Transverse colon (tissue), 4 donors: ENCODE measurements at regions not wholly inside any gene's neighbourhood (a gene's known extent, or its start where the extent isn't known, plus 50 kb on each side); places are given as distances from the start of the nearest gene placed in this dataset.

Experiments
- DNase-seq: peaks from one replicate; pipeline ENCODE4 v3.0.0-alpha.2; 2019
- H3K27ac ChIP-seq, 4 donors: fragments of 200-600 bp; sonication (generic); 2 replicates each; pipeline ENCODE4 v1.5.1; 2016 to 2018; ENCODE audit warnings: inconsistent platforms in 4 of 4
- H3K27me3 ChIP-seq: fragments of 200-600 bp; sonication (generic); 2 replicates; pipeline ENCODE4 v1.5.1; 2017; ENCODE audit warnings: inconsistent platforms
- H3K36me3 ChIP-seq, 4 donors: fragments of 200-600 bp; sonication (generic); 2 replicates each; pipeline ENCODE4 v1.5.1; 2017 to 2019; ENCODE audit warnings: inconsistent platforms in 4 of 4
- H3K4me1 ChIP-seq, 4 donors: fragments of 200-600 bp; sonication (generic); 2 replicates each; pipeline ENCODE4 v1.5.1; 2017 to 2020; ENCODE audit warnings: inconsistent platforms in 4 of 4
- H3K4me3 ChIP-seq, 4 donors: fragments of 200-600 bp; sonication (generic); 1 replicate in 1 of 4; 2 replicates in 3 of 4; pipeline versions ENCODE4 v1.5.1 to v1.6.1; 2017 to 2019; ENCODE audit warnings: inconsistent platforms in 4 of 4
- H3K9me3 ChIP-seq, 2 donors: fragments of 200-600 bp; sonication (generic); 2 replicates each; pipeline ENCODE4 v1.5.1; 2017 to 2019; ENCODE audit warnings: inconsistent platforms in 2 of 2
- EP300 ChIP-seq: sonication (generic); formaldehyde crosslinking; IDR thresholded peaks from one replicate; pipeline ENCODE4 v1.6.1; 2017; ENCODE audit warnings: antibody characterized with exemption, low read depth
- POLR2A ChIP-seq: fragments of 450-650 bp; IDR thresholded peaks from one replicate; pipeline ENCODE4 v1.6.1; 2016; ENCODE audit warnings: antibody characterized with exemption, mild to moderate bottlenecking, moderate library complexity
- POLR2AphosphoS5 ChIP-seq, 3 donors: sonication (generic); formaldehyde crosslinking; IDR thresholded peaks; one replicate each; pipeline ENCODE4 v1.6.1; 2016; ENCODE audit warnings: antibody characterized with exemption in 3 of 3
- WGBS, 2 donors: methylation state at CpG; one replicate each; pipeline ENCODE4 v1.1.5; 2018; ENCODE audit warnings: low coverage in 1 of 2; 5-methylcytosine and 5-hydroxymethylcytosine counted together
- in situ Hi-C, 4 donors: fragments of 200-750 bp; cut with MboI; loops; one replicate each; pipeline versions ENCODE4 v1.15.0 to v1.15.1; 2017; ENCODE audit warnings: low sequenced_read_pairs in 3 of 4, low pct_ligation_motif_present in 1 of 4, low pct_unique_long_range_greater_than_20kb in 1 of 4
- intact Hi-C: fragments of 100-400 bp; cut with DNase I; formaldehyde crosslinking; loops from one replicate; pipeline ENCODE4 v1.15.1; 2023; ENCODE audit warnings: low total_unique reads
- TF ChIP-seq, protein P1 (sequence below), 5 experiments: fragments of 200-600 bp in 3 of 5; fragments of 450-650 bp in 2 of 5; sonication (generic) in 3 of 5; IDR thresholded peaks; 1 replicate in 2 of 5; 2 replicates in 3 of 5; pipeline ENCODE4 v1.5.1; 2016 to 2017; ENCODE audit warnings: antibody characterized with exemption in 5 of 5, inconsistent platforms in 3 of 5, mild to moderate bottlenecking in 2 of 5, moderate library complexity in 1 of 5

DNA sequence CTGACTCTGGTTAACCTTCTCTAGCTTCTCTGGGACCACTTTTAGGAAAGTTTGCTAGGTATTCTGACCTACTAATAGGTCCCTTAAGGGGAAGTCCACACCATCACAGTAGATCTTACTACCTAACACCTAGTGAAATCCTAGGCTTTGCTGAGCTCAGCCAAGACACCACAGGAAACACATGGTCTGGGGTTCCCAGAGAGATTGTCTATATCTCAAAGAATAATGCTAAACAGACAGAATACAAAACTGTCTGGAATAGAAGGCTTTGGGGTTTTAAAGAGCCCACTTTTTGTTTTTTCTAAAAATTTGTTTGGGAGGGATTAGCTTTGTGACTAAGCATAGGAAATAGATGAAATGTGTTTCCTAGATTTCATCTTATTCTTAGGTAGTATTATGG, 395.1 kb downstream of the ARHGEF28 start:
- Histone ChIP-seq H3K27me3 (no peaks in the 10 kb centered on the region), H3K9me3 (no peaks in the 10 kb centered on the region), H3K27ac (no peak overlapping the region), H3K4me3 (no peak overlapping the region), H3K36me3 (no peaks in the 10 kb centered on the region), H3K4me1 (no peaks in the 10 kb centered on the region)
- no peak for TF ChIP-seq POLR2A
- no peak for TF ChIP-seq POLR2AphosphoS5 (IDR thresholded peaks at IDR 0.05)
- TF ChIP-seq, protein P1, sequence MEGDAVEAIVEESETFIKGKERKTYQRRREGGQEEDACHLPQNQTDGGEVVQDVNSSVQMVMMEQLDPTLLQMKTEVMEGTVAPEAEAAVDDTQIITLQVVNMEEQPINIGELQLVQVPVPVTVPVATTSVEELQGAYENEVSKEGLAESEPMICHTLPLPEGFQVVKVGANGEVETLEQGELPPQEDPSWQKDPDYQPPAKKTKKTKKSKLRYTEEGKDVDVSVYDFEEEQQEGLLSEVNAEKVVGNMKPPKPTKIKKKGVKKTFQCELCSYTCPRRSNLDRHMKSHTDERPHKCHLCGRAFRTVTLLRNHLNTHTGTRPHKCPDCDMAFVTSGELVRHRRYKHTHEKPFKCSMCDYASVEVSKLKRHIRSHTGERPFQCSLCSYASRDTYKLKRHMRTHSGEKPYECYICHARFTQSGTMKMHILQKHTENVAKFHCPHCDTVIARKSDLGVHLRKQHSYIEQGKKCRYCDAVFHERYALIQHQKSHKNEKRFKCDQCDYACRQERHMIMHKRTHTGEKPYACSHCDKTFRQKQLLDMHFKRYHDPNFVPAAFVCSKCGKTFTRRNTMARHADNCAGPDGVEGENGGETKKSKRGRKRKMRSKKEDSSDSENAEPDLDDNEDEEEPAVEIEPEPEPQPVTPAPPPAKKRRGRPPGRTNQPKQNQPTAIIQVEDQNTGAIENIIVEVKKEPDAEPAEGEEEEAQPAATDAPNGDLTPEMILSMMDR (IDR thresholded peaks at IDR 0.05), result no peak
- no peak for TF ChIP-seq EP300
- intact Hi-C loops, result no loop called here
- no peak for DNase-seq
- in situ Hi-C loops, result no loop called here

DNA sequence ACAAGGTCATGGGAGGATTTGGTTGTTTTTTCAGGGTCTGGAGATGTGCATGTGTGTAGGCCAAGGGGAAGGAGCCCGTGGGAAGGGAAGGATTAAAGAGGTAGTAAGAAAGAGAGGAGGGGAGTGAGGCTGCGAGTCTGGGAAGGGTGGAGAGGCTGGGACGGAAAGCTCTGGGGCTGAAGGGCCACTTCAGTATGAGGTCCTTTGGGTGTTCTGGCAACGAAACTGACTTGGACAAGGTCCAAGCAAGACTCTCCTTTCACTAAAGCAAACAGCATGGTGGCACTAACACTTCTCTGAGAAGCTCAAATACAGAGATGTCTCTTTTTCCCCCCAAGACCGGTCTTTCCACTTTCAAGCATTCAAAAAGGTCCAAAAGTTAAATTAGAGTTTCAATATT, 394.5 kb downstream of the ARHGEF28 start:
- H3K9me3 ChIP-seq, result no peaks in the 10 kb centered on the region
- intact Hi-C loops (no loop called here), in situ Hi-C loops (no loop called here)
- no peaks in the 10 kb centered on the region for H3K27me3 ChIP-seq
- WGBS, 2 donors, result 80 to 82% methylated on average over 5 of the region's 5 CpGs
- H3K36me3 ChIP-seq, result no peaks in the 10 kb centered on the region
- H3K4me1 ChIP-seq, result no peaks in the 10 kb centered on the region
- no peak overlapping the region for H3K4me3 ChIP-seq
- H3K27ac ChIP-seq, result no peak overlapping the region
- no peak for TF ChIP-seq EP300
- TF ChIP-seq, protein P1 (IDR thresholded peaks at IDR 0.05), result no peak
- TF ChIP-seq POLR2AphosphoS5 (IDR thresholded peaks at IDR 0.05), result no peak
- no peak for TF ChIP-seq POLR2A
- DNase-seq, result no peak

DNA sequence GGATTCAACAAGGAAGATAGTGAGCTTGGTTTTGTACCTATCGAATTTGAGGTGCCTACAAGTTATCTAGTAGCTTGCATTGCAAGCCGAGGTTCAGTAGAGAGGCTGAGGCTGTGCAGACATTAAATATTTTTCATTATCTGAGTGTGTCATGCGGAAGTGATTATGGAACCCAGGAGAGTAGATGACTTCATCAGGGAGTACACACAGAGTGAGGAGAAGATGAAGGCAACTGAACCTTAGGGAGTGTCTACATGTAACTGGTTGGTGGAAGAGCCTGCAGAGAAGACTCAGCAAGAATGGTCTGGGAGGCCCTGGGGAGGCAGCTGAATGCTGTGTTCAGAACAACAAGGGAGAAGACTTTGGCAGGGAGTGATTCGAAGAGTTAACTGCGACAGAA, 393.9 kb downstream of the ARHGEF28 start:
- no peak for DNase-seq
- no peaks in the 10 kb centered on the region for H3K4me1 ChIP-seq
- no peak overlapping the region for H3K27ac ChIP-seq
- WGBS, 2 donors, result 91 to 96% methylated on average over 4 to 5 of the region's 5 CpGs
- intact Hi-C loops (no loop called here), in situ Hi-C loops (no loop called here)
- no peak overlapping the region for H3K4me3 ChIP-seq
- no peaks in the 10 kb centered on the region for H3K36me3 ChIP-seq
- no peaks in the 10 kb centered on the region for H3K27me3 ChIP-seq
- no peaks in the 10 kb centered on the region for H3K9me3 ChIP-seq
- TF ChIP-seq EP300, result no peak
- TF ChIP-seq POLR2AphosphoS5 (IDR thresholded peaks at IDR 0.05), result no peak
- TF ChIP-seq, protein P1 (IDR thresholded peaks at IDR 0.05), result no peak
- no peak for TF ChIP-seq POLR2A

DNA sequence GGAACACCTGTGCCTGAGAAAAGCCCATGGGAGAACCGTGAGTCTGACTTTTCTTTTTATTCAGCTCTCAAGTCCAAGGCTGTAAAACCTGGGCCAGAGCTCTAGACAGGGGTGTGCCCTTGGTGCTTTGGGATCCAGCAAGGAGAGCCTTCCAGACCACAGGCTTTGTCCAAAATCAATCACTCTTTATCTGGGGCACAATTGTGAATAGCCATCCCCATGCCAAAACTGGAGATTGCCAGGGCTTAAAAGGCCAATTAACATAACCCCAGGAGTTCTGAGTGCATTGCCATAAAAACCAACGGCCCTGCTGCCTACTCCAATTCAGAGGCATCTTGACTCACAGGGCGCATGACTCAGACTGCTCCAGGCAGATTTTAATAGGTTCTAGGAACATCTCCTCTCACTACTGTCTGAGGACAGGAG, 391.8 kb downstream of the ARHGEF28 start:
- in situ Hi-C loops (no loop called here), intact Hi-C loops (no loop called here)
- no peak for DNase-seq
- H3K4me1 ChIP-seq, result no peaks in the 10 kb centered on the region
- no peaks in the 10 kb centered on the region for H3K9me3 ChIP-seq
- no peak overlapping the region for H3K4me3 ChIP-seq
- TF ChIP-seq, protein P1 (IDR thresholded peaks at IDR 0.05), result no peak
- no peak for TF ChIP-seq EP300
- TF ChIP-seq POLR2A, result no peak
- TF ChIP-seq POLR2AphosphoS5 (IDR thresholded peaks at IDR 0.05), result no peak
- H3K27me3 ChIP-seq, result no peaks in the 10 kb centered on the region
- WGBS, 2 donors, result 30 to 38% methylated on average over 3 of the region's 3 CpGs
- H3K36me3 ChIP-seq, result no peaks in the 10 kb centered on the region
- no peak overlapping the region for H3K27ac ChIP-seq
